ENCODE measurements at regions not wholly inside any gene's neighbourhood (a gene's known extent, or its start where the extent isn't known, plus 50 kb on each side); places are given as distances from the start of the nearest gene placed in this dataset.

DNA sequence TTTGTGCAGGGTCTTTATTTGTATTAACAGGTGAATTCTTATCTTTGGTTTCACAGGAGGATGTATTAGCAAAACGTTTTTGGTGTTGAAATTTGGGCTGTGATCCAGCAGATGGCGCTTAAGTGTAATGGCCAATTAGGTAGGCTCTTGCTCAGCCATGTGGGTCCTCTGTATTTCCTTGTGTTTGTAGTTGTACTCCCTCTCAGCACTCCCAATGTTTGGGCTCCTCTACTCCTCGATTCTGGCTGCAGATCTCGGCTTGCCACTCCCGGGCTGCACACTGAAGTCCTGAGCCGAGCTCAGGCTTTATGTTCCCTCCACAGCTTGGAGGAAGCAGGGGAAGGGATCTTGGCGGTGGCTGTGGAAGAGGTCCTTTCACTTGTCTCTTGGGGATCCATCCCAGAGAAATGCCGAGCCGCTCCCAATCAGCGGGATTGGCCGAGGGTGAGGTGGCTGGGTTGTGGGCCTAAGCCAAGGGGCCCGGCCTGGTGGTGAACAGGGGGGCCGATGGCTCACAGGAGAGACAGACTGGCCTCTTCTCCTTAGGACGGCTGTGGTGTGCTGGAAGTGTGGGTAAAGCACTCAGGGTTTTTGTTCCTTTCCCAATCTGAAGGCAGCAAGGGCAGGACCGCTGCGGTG, 133.7 kb downstream of the AEBP2 start:
- no peak overlapping the region for H3K4me3 Mint-ChIP-seq
- H3K27ac Mint-ChIP-seq: no peak overlapping the region
- H3K9me3 Mint-ChIP-seq: no peaks in the 10 kb centered on the region
- no peaks in the 10 kb centered on the region for H3K4me1 Mint-ChIP-seq (ENCODE audit: low read depth)
- H3K27me3 Mint-ChIP-seq (ENCODE audit: low read depth): no peaks in the 10 kb centered on the region
- H3K36me3 Mint-ChIP-seq (ENCODE audit: low read depth): peaks cover 1% of the 10 kb centered on the region

DNA sequence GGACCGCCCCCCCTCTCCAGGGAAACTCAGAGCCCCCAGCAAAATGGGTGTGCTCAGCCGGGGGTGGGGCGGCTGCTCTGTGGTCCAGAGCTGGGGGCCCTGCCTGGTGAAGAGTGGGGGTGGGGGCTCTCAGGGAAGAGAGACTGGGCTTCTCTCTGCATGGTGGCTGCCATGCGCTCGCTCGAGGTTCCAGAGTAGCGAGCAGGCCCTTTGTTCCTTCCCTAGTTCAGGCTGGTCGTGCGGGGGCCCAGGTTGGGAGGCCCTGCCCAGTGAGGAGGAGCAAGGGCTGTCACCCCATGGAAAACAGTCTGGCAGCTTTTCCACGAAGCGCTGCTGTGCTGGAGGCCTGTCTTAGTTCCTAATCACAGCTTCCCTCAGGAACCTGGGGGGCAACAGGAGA, 134.6 kb downstream of the AEBP2 start:
- no peak overlapping the region for H3K4me3 Mint-ChIP-seq
- H3K27me3 Mint-ChIP-seq (ENCODE audit: low read depth): no peaks in the 10 kb centered on the region
- H3K4me1 Mint-ChIP-seq (ENCODE audit: low read depth): no peaks in the 10 kb centered on the region
- H3K27ac Mint-ChIP-seq: no peak overlapping the region
- peaks cover 1% of the 10 kb centered on the region for H3K36me3 Mint-ChIP-seq (ENCODE audit: low read depth)
- no peaks in the 10 kb centered on the region for H3K9me3 Mint-ChIP-seq

DNA sequence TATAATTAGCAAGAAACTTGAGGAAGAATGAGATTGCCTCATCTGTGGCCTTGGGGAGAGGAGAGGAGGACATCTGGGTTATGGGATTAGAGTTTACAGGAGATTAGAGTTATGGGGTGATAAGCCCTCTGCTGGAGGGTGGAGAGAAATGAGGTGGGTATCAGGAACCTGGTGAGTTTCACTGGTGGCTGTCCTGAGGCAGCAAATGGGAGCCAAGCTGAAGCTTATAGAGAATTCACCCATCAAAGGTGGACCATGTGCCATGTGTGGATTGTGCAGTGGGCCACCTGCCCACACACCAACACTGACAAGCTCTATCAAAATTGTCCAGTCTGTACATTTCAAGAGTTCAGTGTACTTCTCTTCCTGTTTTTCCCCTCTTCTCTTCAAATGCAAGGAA, 135.3 kb downstream of the AEBP2 start:
- Mint-ChIP-seq H3K27me3 (ENCODE audit: low read depth) (no peaks in the 10 kb centered on the region), H3K4me1 (ENCODE audit: low read depth) (no peaks in the 10 kb centered on the region), H3K27ac (no peak overlapping the region), H3K4me3 (no peak overlapping the region), H3K36me3 (ENCODE audit: low read depth) (peaks cover 3% of the 10 kb centered on the region), H3K9me3 (no peaks in the 10 kb centered on the region)

DNA sequence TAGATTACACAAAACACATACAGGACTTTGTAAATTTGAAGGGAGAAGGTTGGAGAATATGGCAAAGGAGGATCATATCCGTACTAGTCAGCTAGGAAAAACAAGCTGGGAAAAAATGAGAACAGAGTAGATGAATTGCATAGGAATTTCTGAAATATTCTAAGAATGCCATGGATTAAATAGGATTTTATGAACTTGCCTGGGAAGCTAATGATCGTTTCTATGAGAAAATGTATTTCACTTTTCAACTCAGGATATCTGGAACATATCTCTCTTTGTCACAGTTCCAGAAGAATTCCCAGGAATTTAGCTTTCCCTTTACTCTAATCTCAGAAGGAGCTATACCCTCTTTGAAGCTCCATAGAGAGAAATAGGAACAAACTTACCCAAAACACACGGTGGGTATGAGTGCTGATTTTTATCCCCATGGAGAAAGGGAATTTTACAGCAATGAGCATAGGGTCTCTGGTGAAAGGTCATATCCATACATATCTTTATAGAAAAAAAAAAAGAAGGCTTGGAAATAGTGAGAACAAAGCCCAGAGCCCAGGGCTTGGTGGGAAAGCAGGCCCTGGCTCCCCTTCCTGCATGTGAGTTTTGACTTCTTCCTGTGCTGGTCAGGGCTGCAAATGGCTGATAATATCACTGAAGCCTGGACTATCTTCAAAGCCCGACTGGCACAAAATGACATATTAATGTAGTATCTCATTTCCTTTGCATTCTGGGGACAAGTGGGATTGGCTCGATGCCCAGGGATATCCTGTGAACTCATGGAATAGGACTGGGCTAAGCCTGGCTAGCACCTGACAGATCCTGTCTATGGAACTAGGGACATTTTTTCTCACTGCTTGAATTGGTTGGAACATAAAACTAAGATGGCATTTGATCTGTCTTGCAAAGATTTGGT, 136.3 kb downstream of the AEBP2 start:
- H3K9me3 Mint-ChIP-seq: no peaks in the 10 kb centered on the region
- H3K27me3 Mint-ChIP-seq (ENCODE audit: low read depth): no peaks in the 10 kb centered on the region
- no peaks in the 10 kb centered on the region for H3K4me1 Mint-ChIP-seq (ENCODE audit: low read depth)
- peaks cover 3% of the 10 kb centered on the region for H3K36me3 Mint-ChIP-seq (ENCODE audit: low read depth)
- no peak overlapping the region for H3K4me3 Mint-ChIP-seq
- no peak overlapping the region for H3K27ac Mint-ChIP-seq

DNA sequence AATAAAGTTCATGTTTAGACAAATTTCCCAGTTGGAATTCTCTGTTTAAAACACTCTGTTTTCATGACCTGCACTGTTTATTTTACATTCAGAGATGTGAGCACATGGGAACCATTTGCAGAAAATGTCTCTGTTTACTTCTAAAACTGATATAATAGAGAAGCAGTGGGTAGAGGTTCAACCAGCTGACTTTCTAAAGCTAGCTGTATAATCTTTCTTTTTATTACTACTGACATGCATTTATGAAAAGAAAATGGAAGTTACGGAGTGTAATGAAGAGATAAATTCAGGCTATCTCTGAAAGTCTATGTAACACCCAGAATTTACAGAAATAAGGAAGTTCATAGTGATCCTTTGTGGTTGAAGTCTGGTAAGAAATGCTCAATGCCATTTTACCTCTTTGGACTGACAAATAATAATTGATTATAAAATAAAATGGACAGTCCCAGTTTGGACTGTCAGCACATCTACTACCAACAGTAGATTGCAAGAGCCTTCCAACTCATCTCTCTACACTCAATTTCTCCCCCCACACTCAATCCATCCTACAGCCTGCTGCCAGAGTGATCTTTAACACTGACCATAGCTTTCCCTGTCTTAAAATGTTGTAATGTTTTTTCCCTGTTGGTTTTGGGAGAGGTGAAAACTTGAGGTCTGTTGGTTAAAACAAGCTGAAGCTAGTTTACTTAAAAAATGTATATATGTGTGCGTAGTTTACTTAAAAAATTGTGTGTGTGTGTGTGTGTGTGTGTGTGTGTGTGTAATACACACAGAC, 137.4 kb downstream of the AEBP2 start:
- no peaks in the 10 kb centered on the region for H3K27me3 Mint-ChIP-seq (ENCODE audit: low read depth)
- peaks cover 3% of the 10 kb centered on the region for H3K36me3 Mint-ChIP-seq (ENCODE audit: low read depth)
- H3K27ac Mint-ChIP-seq: no peak overlapping the region

DNA sequence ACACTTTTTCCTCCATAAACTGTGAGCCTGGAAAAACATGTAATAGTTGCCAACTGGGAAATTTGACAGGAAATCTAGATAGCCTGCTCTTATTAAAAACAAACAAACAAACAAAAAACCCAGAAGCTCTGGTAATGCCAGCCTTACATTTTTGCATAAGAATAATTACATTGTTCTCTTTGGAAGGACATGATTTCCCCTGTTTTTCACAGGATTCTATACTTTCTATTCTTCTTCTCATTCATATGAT, 137.9 kb downstream of the AEBP2 start:
- peaks cover 6% of the 10 kb centered on the region for H3K9me3 Mint-ChIP-seq
- no peak overlapping the region for H3K4me3 Mint-ChIP-seq
- H3K36me3 Mint-ChIP-seq (ENCODE audit: low read depth): peaks cover 3% of the 10 kb centered on the region
- no peaks in the 10 kb centered on the region for H3K4me1 Mint-ChIP-seq (ENCODE audit: low read depth)
- no peaks in the 10 kb centered on the region for H3K27me3 Mint-ChIP-seq (ENCODE audit: low read depth)
- H3K27ac Mint-ChIP-seq: no peak overlapping the region

More for the DNA sequence above, 137.4 kb downstream of the AEBP2 start:
- Mint-ChIP-seq H3K4me1 (ENCODE audit: low read depth) (no peaks in the 10 kb centered on the region), H3K9me3 (peaks cover 4% of the 10 kb centered on the region), H3K4me3 (no peak overlapping the region)

DNA sequence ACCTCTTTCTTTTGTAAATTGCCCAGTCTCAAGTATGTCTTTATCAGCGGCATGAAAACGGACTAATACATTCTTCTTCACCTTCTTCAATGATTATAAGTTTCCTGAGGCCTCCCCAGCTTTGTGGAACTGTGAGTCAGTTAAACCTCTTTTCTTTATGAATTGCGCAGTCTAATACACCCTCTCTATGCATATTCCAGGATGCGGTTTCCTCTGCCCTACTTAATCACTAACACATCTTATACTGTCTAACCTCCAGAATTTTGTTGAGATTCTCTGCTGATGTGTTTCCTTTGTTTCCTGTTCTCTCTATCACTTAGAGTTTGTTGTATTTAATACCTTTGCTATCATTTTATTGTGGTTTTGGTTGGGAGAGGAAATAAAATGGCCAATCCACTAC, 145.4 kb downstream of the AEBP2 start:
- Mint-ChIP-seq H3K27ac (no peak overlapping the region), H3K36me3 (ENCODE audit: low read depth) (peaks cover 4% of the 10 kb centered on the region), H3K4me1 (ENCODE audit: low read depth) (no peaks in the 10 kb centered on the region), H3K9me3 (peaks cover 31% of the 10 kb centered on the region), H3K4me3 (no peak overlapping the region), H3K27me3 (ENCODE audit: low read depth) (no peaks in the 10 kb centered on the region)

DNA sequence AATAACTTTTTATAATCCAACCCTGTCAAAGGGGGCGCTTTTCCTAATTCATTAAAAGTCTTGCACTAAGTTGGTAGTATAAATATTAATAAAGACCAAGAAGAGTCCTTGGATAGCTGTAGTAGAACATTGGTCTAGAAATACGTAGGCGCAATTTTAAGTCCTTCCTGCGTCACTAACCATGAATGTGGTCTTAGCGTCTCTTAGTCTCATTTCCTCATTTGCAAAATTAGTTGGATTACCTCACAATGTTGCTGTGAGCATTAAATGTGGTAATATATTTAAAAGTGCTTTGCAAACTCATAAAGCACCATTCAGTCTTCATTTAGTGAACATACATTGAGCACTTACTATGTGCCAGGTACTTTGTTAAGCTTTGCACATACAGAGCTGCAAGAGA, 149.7 kb downstream of the AEBP2 start:
- no peaks in the 10 kb centered on the region for H3K4me1 Mint-ChIP-seq (ENCODE audit: low read depth)
- H3K27ac Mint-ChIP-seq: no peak overlapping the region
- H3K9me3 Mint-ChIP-seq: peaks cover 15% of the 10 kb centered on the region
- no peaks in the 10 kb centered on the region for H3K27me3 Mint-ChIP-seq (ENCODE audit: low read depth)
- no peak overlapping the region for H3K4me3 Mint-ChIP-seq
- no peaks in the 10 kb centered on the region for H3K36me3 Mint-ChIP-seq (ENCODE audit: low read depth)

DNA sequence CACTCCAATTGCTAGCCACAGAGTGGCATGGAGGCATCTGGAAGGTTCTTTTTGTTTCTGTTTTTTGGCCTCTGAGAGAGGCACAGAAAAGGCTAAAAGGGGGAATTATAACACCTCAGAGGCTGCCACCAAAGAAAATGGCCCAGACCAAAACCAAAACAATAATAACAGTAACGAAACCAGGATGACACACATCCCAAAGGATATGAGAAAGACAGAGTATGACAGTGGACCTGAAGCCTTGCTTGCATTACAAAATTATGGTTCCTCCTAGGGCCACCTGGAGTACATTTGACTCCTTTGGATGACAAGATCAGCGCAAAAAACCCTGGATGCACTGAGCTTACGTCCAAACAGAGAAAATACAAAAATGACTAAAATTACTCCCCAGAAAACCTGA, 152.7 kb downstream of the AEBP2 start:
- Mint-ChIP-seq H3K27me3 (ENCODE audit: low read depth) (no peaks in the 10 kb centered on the region), H3K27ac (no peak overlapping the region), H3K4me1 (ENCODE audit: low read depth) (no peaks in the 10 kb centered on the region)

DNA sequence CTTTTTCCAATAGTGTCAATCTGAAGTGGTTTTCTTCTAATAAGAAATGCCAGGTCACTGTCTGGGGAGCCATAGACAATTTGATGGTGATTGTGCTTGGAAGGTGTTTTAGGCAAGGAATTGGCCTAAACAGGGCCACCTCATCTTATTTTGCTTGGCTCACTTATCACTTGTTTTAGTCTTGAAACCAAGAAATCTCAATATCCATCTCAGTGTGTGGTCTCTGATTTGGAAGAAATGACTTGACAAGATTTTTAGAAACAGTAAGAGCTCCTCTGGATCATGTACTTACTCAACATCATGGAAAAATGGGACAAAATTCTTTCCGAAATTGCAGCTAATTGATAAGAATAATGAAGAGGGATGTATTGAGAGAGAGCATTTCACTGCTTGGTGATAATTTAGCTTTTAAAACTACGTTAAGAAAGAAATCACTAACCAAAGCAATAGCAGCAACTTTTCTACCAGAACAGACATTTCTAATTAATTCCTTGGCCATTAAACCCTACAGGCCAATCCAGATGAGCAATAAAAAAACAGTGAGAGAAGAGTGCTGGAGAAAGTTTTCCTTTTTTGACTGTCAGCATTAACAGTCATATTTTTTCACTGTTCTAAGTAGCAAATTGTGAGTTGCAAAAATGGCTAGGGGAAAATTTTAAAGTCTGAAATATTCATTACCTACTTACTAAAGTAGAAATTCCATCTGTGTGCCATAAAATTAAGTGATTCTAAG, 157.3 kb downstream of the AEBP2 start:
- Mint-ChIP-seq H3K27ac (no peak overlapping the region), H3K36me3 (ENCODE audit: low read depth) (no peaks in the 10 kb centered on the region), H3K27me3 (ENCODE audit: low read depth) (no peaks in the 10 kb centered on the region), H3K4me1 (ENCODE audit: low read depth) (no peaks in the 10 kb centered on the region), H3K9me3 (peaks cover 3% of the 10 kb centered on the region), H3K4me3 (no peak overlapping the region)

More for the DNA sequence above, 152.7 kb downstream of the AEBP2 start:
- Mint-ChIP-seq H3K36me3 (ENCODE audit: low read depth) (no peaks in the 10 kb centered on the region), H3K9me3 (peaks cover 4% of the 10 kb centered on the region), H3K4me3 (no peak overlapping the region)

DNA sequence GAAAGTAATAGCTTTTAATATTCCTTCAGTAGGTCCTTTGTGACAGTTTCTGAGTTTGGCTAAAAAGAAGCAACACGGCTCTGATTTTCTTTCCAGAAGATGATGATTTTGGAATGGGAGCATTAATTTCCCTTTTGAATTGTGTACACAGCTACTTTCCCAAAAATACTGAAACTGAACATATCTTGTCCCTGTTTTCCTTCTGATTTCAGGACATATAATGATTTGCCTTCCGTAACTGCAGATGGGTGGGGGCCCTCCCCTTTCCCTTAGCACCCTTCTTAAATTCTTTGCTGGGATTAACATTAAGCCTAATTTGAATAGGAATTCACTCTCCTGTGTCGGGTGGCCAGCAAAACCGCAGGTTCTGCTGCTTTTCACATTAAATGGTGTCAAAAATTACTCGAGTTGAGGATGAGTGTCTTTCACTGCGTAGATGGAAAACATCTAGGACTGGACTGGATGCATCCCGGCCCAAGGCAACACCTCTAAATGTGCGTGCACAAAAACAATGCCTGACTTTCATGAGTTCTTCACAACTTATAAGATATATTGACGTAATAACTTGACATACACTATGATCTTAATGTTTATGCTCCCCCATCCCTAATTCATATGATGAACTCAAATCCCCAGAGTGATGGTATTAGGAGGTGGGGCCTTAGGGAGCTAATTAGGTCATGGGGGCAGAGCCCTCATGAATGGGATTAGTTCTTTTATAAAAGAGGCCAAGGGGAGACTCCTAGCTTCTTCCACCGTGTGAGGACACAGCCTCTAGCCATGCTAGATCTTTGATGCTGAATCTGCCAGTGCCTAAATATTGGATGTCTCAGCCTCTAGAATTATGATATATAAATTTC, 158.1 kb downstream of the AEBP2 start:
- Mint-ChIP-seq H3K4me3 (no peak overlapping the region), H3K9me3 (peaks cover 3% of the 10 kb centered on the region), H3K36me3 (ENCODE audit: low read depth) (no peaks in the 10 kb centered on the region), H3K27me3 (ENCODE audit: low read depth) (no peaks in the 10 kb centered on the region), H3K27ac (no peak overlapping the region), H3K4me1 (ENCODE audit: low read depth) (no peaks in the 10 kb centered on the region)

DNA sequence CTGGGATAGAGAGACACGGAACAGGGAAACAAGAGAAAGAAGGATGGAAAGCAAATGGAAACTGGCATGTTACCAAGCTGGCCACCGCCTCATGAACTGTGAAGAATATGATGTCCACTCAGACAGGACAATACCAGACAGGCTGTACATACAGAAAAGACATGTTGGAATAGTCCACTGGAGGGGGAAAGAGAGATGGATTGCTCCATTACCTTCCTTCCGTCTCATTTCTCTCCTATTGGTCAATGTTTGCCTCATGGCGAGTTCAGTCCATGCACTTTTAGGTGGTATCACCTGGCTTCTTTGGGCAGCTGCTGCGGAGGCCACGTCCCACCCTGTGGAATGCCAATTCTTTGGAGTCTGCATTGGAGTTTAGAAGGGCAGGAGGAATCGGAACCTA, 166.4 kb downstream of the AEBP2 start:
- no peaks in the 10 kb centered on the region for H3K4me1 Mint-ChIP-seq (ENCODE audit: low read depth)

DNA sequence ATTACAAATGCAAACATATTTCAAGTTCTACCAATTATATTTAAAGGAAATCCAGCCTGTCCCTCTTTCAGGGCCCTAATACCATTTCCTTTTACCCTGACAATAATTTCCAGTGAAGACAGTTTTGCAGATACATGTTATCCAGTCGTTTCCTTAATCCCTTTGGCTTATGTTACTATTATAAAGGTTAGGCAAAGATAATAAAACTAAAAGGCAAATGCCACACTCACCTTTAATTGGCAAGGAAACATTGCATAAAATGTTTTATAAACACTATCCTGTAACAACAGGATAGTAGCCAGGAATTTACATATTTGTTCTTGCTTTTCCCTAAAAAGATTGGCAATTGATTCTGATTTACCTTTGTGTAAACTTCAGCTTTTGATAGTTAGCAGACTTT, 168.7 kb downstream of the AEBP2 start:
- no peaks in the 10 kb centered on the region for H3K27me3 Mint-ChIP-seq (ENCODE audit: low read depth)
- H3K4me1 Mint-ChIP-seq (ENCODE audit: low read depth): no peaks in the 10 kb centered on the region
- peaks cover 13% of the 10 kb centered on the region for H3K9me3 Mint-ChIP-seq
- no peaks in the 10 kb centered on the region for H3K36me3 Mint-ChIP-seq (ENCODE audit: low read depth)
- H3K27ac Mint-ChIP-seq: no peak overlapping the region
- no peak overlapping the region for H3K4me3 Mint-ChIP-seq

More for the DNA sequence above, 166.4 kb downstream of the AEBP2 start:
- Mint-ChIP-seq H3K4me3 (no peak overlapping the region), H3K27ac (no peak overlapping the region), H3K27me3 (ENCODE audit: low read depth) (no peaks in the 10 kb centered on the region), H3K9me3 (peaks cover 14% of the 10 kb centered on the region), H3K36me3 (ENCODE audit: low read depth) (no peaks in the 10 kb centered on the region)
